Caki2 (cell line): ENCODE measurements at regions not wholly inside any gene's neighbourhood (a gene's known extent, or its start where the extent isn't known, plus 50 kb on each side); places are given as distances from the start of the nearest gene placed in this dataset.
"Not testable (repeated sequence)": the region's sequence is repeated elsewhere in the genome, so short reads cannot be mapped to it uniquely, and the experiment has no call there.

Experiments used
- DNase-seq: peaks from one replicate; pipeline ENCODE4 v3.0.0-alpha.2; 2015; ENCODE audit warnings: low read depth
- in situ Hi-C: cut with HindIII; loops from 2 replicates; pipeline ENCODE4 v1.10.0; 2016; ENCODE audit warnings: low sequenced_read_pairs, low pct_unique_long_range_greater_than_20kb, mixed read lengths

GRCh38 chr4:144799486-144799885 is 153.5 kb downstream of the HHIP start:
- DNase-seq, result no peak
- in situ Hi-C loops, result no loop called here

DNA sequence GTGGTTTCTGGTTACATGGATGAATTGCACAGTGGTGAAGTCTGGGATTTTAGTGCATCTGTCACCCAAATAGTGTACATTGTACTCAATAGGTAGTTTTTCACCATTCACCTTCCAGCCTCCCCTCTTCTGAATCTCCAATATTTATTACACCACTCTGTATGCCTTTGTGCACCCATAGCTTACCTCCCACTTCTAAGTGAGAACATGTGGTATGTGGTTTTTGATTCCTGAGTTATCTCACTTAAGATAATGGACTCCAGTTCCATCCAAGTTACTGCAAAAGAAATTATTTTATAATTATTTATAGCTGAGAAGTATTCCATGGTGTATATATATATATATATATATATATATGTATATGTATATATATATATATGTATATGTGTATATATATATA is 155.8 kb downstream of the HHIP start:
- DNase-seq, result no peak
- in situ Hi-C loops, result no loop called here

GRCh38 chr4:144808034-144808433 is 162.1 kb downstream of the HHIP start:
- DNase-seq, result no peak
- in situ Hi-C loops, result no loop called here

DNA sequence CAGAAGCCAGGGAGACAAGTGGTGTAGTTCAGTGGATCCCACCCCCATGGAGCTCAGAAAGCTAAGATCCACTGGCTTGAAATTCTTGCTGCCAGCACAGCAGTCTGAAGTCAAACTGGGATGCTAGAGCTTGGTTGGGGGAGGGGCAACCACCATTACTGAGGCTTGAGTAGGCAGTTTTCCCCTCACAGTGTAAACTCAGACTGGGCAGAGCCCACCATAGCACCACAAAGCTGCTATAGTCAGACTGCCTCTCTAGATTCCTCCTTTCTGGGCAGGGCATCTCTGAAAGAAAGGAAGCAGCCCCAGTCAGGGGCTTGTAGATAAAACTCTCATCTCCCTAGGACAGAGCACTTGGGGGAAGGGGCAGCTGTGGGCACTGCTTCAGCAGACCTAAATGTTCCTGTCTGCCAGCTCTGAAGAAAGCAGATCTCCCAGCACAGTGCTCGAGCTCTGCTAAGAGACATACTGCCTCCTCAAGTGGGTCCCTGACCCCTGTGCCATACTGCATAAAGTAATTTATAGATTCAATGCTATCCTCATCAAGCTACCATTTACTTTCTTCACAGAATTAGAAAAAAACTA is 163.2 kb downstream of the HHIP start:
- no peak for DNase-seq
- in situ Hi-C loops, result no loop called here

DNA sequence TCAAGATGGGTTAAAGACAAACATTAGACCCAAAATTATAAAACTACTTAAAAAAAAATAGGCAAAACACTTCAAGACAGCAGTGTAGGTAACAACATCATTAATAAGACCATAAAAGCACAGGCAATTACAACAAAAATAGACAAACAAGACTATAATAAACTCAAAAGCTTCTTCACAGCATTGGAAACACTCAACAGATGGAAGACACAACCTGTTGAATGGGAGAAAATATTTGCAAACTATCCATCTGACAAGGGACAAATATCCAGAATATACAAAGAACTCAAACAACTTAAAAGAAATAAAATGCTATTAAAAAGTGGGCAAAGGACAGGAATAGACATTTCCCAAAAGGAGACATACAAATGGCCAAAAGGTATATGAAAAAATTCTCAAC is 170.7 kb downstream of the HHIP start:
- DNase-seq, result no peak
- in situ Hi-C loops, result no loop called here

DNA sequence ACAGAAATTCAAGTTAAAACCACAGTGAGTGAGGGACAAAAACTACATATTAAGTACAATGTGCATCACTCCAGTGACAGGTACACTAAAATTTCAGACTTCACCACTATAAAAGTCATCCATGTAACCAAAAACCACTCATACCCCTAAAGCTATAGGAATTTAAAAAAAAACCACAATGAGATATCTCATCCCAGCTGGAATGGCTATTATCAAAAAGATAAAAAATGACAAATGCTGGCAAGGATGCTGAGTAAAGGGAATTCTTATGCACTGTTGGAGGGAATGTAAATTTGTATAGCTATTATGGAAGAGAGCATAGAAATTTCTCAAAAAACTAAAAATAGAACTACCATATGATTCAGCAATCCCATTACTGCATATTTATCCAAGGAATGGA is 171.1 kb downstream of the HHIP start:
- in situ Hi-C loops, result no loop called here
- DNase-seq, result no peak

- DNase-seq, result no peak
- in situ Hi-C loops, result no loop called here
Measured at GRCh38 chr4:144818136-144818535, 172.2 kb downstream of the HHIP start.

DNA sequence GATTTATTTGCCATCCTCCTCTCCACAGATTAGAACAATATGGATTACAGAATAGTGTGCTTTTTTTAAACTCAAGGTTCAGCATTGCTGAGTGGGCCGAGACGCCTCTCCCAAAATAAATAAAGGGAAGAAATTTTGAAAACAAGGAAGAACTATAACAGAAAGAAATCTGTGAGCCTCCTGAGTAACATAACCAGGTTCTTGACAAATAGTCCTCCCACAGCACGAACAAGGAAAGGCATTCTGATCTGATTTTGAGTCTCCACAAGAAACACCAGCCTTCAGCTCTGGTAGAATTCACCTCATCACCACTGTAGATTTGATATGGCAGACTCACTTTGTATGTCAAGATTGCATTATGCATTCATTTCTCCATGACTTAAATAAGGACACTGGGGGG is 173.6 kb downstream of the HHIP start:
- in situ Hi-C loops, result no loop called here
- DNase-seq, result no peak

- in situ Hi-C loops, result no loop called here
- no peak for DNase-seq
Measured at GRCh38 chr4:144820011-144820727, 174.2 kb downstream of the HHIP start.

DNA sequence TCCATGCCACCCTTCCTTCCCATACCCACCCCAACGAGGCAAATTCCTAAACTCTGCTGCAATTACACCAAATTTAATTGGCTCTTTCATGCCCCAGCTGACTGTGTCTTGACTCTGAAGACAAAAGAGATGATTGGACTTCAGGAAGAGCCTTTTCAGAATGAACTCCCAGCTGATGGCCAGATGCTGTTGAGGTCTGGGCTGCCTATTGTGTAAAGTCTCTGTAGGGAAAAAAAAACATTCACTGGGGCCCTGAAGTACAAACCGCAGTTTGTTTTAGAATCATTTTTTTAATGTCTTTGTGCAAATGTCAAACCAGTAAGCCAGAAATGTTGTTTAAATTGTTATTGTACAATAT is 174.8 kb downstream of the HHIP start:
- in situ Hi-C loops, result no loop called here
- DNase-seq, result no peak

DNA sequence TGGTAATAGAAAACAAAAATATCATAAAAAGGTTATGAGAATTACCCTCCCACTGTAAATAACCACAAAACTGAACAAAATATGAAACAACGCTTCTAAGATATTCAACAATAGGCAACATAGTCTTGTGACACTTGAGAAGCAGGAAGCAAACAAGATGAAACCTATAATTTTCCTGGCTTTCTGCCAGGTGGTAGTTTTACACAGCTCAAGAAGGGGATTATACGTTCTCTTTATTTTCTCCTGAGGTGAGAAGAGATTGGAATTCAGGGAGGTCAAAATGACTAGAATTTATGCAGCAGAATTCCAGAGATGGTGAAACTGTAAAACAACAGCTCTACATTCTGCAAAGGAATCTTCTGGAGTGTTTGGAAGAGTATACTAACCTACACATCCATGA is 186.0 kb downstream of the HHIP start:
- in situ Hi-C loops, result no loop called here
- no peak for DNase-seq

DNA sequence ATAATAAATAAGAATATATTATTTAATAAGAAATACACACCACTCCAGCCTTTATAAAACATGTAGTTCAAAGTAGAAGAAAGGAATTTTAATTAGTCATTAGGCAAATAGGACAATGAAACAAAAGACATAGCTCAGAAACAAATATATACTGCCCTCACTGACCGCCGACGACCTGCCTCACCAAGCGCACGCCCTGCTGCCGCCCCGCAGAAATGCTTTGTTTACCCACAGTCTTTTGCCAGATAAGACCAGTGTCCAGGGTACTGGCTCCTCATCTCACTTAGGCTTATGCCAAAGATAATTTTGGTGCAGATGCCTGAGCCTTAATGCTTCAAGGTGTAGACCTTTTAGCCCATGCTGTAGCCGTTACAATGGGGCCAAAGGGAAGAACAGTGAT is 199.5 kb downstream of the HHIP start:
- DNase-seq, result no peak
- in situ Hi-C loops, result no loop called here

- DNase-seq, result no peak
- in situ Hi-C loops, result no loop called here
Measured at GRCh38 chr4:144851948-144852347, 206.0 kb downstream of the HHIP start.

DNA sequence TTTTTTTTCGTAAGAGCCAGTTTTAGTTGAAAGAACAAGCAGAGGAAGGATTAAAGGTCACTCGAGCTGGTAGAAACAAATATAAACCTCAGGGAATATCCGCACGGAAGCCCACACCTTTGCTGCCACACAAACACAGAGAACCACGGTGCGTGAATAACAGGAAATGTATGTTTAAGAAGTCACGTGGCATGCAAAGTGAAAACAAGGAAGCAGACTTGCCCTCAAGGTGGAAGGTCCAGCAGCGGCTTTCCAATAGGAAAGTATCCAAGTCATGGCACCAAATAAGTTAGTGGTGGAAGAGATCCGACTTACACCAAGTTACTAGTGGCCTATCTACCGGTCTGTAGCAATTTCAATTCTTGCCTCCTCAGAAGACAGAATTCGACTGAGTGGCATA is 215.5 kb downstream of the HHIP start:
- in situ Hi-C loops, result no loop called here
- no peak for DNase-seq

- in situ Hi-C loops, result no loop called here
- peak; percentile 1 for DNase-seq
Measured at GRCh38 chr4:144862210-144862609, 216.3 kb downstream of the HHIP start.

- DNase-seq, in situ Hi-C loops: not testable (repeated sequence)
Measured at GRCh38 chr4:144864891-144865290, 218.9 kb downstream of the HHIP start.

DNA sequence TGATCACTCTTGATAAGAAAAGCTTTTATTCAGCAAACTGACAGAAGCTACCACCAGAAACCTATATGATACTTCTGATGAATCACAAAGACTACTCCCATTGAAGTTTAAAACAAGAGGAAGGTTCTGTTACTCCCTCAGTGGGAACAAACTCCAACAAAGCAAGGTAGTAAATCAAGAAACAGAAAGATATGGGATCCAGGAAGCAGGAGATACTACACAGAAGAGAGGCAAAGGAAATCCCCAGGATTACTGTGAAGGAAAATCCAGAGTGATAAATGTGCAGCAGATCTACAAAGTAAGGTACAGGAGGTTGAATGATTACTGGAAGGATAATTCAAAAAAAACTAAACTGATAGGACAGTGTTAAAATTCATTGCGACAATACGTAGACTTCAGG is 222.4 kb downstream of the HHIP start:
- peak; percentile 12 for DNase-seq
- in situ Hi-C loops, result no loop called here

DNA sequence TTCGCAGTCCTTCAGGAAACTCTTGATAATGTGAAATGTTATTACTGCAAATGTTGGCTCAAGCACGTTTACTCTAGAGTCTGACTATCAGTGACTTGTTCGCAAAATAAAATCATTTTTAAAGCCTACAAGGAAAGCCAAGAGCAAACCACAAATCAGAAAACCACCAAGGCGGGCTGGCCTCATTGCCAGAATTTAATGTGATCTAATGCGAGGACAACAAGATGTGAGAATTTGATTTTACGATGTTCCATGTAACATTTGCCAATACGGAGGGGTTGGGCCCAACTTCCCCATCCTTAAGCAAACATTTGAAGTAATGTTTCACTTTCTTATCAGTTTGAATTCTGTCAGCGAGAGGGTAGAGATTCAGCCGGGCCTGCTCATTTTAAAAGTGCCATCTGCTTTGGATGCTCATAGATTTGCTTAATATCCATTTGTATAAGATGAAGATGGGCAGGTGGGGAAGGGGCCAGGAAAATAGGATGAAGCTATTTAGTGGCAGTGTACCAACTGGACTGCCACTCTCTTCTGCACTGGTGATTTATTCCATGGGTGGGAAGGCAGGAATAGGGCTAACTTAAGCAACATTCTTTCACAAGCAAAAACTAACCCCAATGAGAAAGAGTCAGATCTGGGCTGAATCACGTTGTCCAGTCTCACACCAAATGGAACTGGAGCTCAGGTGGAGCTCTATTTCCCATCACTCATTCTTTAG is 225.3 kb downstream of the ANAPC10 start:
- DNase-seq, result no peak
- in situ Hi-C loops, result no loop called here

DNA sequence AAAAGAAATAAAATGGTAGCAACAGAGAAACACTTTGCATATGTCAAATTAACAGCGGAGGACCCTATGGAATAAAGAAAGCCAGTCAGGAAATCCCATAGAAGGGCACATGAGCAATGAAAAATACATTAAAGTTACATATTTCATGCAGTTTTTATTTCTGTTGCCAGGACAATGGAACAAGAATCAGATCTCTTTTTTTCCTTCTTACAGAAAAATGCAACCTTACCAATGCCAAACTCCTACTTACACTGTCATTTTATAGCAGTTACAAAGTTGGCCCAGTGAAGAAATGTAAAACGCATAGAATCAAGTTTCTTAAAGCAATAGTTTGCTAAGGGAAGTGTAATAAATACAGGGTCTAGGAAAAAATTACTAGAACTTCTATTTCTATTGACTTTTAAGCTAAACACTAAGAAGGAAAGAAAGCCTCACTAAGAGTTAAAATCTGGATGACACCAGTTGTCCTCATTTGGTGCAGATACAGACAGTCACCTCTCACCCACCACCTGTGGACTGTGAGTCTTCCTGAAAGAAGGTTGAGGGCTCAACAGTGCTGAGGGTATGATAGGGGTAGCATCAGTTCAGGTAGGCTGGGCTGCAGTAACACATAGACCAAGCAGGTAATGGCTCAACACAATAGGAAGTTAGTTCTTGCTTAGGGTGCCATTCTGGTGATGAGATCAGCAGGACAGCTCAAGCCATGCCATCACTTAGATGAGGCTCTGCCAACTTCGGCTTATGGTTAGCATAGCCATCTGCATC is 224.6 kb downstream of the ANAPC10 start:
- in situ Hi-C loops, result no loop called here
- DNase-seq, result no peak
